HCT116 (cell line): ENCODE measurements at regions not wholly inside any gene's neighbourhood (a gene's known extent, or its start where the extent isn't known, plus 50 kb on each side); places are given as distances from the start of the nearest gene placed in this dataset.

ENCODE experiments used
- EZH2 ChIP-seq: fragments of 200-600 bp; sonication (generic); IDR thresholded peaks from 2 replicates; pipeline ENCODE4 v1.6.1; 2017; ENCODE audit warnings: antibody characterized with exemption, mixed run types
- POLR2A ChIP-seq: IDR thresholded peaks from 2 replicates; pipeline ENCODE4 v1.7.0; 2011; ENCODE audit warnings: borderline replicate concordance; ENCODE audit not compliant: insufficient read depth, insufficient read length; ENCODE audit errors: extremely low read depth
- POLR2AphosphoS5 ChIP-seq: IDR thresholded peaks from 2 replicates; pipeline ENCODE4 v1.6.1; 2011; ENCODE audit warnings: mild to moderate bottlenecking, low read depth, low read length, moderate library complexity
- TF ChIP-seq, protein P1 (sequence below), 3 experiments: fragments of 200-600 bp in 1 of 3; sonication (generic) in 1 of 3; IDR thresholded peaks in 2 of 3; conservative IDR thresholded peaks in 1 of 3; 2 replicates each; pipeline ENCODE4 v1.5.1; 2012 to 2017; ENCODE audit warnings: low read depth in 2 of 3, low read length in 2 of 3, antibody characterized with exemption in 1 of 3, borderline replicate concordance in 1 of 3, control low read depth in 1 of 3, mild to moderate bottlenecking in 1 of 3, mixed read lengths in 1 of 3, mixed run types in 1 of 3, moderate library complexity in 1 of 3; ENCODE audit not compliant: insufficient read depth in 1 of 3

- TF ChIP-seq, protein P1, sequence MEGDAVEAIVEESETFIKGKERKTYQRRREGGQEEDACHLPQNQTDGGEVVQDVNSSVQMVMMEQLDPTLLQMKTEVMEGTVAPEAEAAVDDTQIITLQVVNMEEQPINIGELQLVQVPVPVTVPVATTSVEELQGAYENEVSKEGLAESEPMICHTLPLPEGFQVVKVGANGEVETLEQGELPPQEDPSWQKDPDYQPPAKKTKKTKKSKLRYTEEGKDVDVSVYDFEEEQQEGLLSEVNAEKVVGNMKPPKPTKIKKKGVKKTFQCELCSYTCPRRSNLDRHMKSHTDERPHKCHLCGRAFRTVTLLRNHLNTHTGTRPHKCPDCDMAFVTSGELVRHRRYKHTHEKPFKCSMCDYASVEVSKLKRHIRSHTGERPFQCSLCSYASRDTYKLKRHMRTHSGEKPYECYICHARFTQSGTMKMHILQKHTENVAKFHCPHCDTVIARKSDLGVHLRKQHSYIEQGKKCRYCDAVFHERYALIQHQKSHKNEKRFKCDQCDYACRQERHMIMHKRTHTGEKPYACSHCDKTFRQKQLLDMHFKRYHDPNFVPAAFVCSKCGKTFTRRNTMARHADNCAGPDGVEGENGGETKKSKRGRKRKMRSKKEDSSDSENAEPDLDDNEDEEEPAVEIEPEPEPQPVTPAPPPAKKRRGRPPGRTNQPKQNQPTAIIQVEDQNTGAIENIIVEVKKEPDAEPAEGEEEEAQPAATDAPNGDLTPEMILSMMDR (IDR thresholded peaks at IDR 0.05 in 2 of 3, conservative IDR thresholded peaks at IDR 0.05 in 1 of 3; ENCODE audit: borderline replicate concordance in 1 of 3, insufficient read depth in 1 of 3, low read depth in 2 of 3, low read length in 2 of 3), result no peak
- no peak for TF ChIP-seq POLR2A
- TF ChIP-seq EZH2, result no peak
- no peak for TF ChIP-seq POLR2AphosphoS5
Measured at GRCh38 chr5:87042554-87042953, 225.1 kb upstream of the RASA1 start.
